ENCODE measurements at regions not wholly inside any gene's neighbourhood (a gene's known extent, or its start where the extent isn't known, plus 50 kb on each side); places are given as distances from the start of the nearest gene placed in this dataset.

GRCh38 chr10:53479365-53479764 lies 706.8 kb upstream of the MBL2 start:
- no peaks in the 10 kb centered on the region for H3K36me3 ChIP-seq (ENCODE audit: insufficient read depth)
- no peaks in the 10 kb centered on the region for H4K20me1 ChIP-seq (ENCODE audit: insufficient read depth)
- H3K27me3 ChIP-seq (ENCODE audit: insufficient read depth, low read depth): no peaks in the 10 kb centered on the region
- H3K4me2 ChIP-seq: no peak overlapping the region
- no peak overlapping the region for H3K4me3 ChIP-seq (IDR thresholded peaks at IDR 0.05; ENCODE audit: insufficient read depth, low read depth, low read length)
- H3K4me1 ChIP-seq (ENCODE audit: low read depth, poor library complexity, severe bottlenecking): no peaks in the 10 kb centered on the region
- no peak overlapping the region for H3K9ac ChIP-seq
- no peak overlapping the region for H2AFZ ChIP-seq (ENCODE audit: low read depth)
- TF ChIP-seq, protein P1, sequence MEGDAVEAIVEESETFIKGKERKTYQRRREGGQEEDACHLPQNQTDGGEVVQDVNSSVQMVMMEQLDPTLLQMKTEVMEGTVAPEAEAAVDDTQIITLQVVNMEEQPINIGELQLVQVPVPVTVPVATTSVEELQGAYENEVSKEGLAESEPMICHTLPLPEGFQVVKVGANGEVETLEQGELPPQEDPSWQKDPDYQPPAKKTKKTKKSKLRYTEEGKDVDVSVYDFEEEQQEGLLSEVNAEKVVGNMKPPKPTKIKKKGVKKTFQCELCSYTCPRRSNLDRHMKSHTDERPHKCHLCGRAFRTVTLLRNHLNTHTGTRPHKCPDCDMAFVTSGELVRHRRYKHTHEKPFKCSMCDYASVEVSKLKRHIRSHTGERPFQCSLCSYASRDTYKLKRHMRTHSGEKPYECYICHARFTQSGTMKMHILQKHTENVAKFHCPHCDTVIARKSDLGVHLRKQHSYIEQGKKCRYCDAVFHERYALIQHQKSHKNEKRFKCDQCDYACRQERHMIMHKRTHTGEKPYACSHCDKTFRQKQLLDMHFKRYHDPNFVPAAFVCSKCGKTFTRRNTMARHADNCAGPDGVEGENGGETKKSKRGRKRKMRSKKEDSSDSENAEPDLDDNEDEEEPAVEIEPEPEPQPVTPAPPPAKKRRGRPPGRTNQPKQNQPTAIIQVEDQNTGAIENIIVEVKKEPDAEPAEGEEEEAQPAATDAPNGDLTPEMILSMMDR (conservative IDR thresholded peaks at IDR 0.05; ENCODE audit: low read depth, low read length): no peak
- no peaks in the 10 kb centered on the region for H3K79me2 ChIP-seq (ENCODE audit: insufficient read depth, low read depth)
- no peak overlapping the region for H3K27ac ChIP-seq

GRCh38 chr10:53477313-53477675 lies 704.7 kb upstream of the MBL2 start:
- Histone ChIP-seq H3K79me2 (ENCODE audit: insufficient read depth, low read depth) (no peaks in the 10 kb centered on the region), H3K9ac (no peak overlapping the region), H3K4me3 (IDR thresholded peaks at IDR 0.05; ENCODE audit: insufficient read depth, low read depth, low read length) (no peak overlapping the region), H4K20me1 (ENCODE audit: insufficient read depth) (no peaks in the 10 kb centered on the region), H3K4me1 (ENCODE audit: low read depth, poor library complexity, severe bottlenecking) (no peaks in the 10 kb centered on the region), H3K36me3 (ENCODE audit: insufficient read depth) (no peaks in the 10 kb centered on the region), H3K27ac (no peak overlapping the region), H2AFZ (ENCODE audit: low read depth) (no peak overlapping the region), H3K27me3 (ENCODE audit: insufficient read depth, low read depth) (no peaks in the 10 kb centered on the region), H3K4me2 (no peak overlapping the region)
- TF ChIP-seq, protein P1 (conservative IDR thresholded peaks at IDR 0.05; ENCODE audit: low read depth, low read length): no peak

DNA sequence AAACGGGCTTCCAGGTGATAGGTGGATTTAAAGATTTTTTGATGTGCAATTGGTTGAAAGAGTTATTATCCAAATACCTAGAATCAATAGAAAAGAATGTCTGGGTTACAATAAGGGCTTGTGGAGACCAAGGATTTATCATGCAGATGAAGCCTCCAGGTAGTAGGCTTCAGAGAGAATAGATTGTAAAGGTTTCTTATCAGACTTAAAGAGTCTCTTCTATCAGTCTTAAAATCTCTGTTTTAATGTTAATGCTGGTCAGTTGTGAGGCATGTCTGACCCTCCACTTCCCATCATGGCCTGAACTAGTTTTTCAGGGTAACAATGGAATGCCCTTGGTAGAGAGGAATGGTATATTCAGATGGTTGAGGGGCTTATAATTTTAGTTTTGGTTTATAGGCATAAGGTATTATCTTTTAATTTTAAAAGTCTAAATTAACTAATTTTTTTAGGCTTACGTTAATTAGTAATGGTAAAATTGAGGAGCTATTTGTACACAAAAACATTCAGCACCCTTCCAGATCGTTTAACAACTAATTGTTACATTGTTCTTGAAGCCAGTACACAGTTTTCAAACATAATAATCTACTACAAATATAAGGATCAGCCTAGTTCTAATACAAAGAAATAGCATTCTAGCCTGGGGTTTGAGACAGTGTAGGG lies 704.2 kb upstream of the MBL2 start:
- Histone ChIP-seq H3K27me3 (ENCODE audit: insufficient read depth, low read depth) (no peaks in the 10 kb centered on the region), H3K36me3 (ENCODE audit: insufficient read depth) (no peaks in the 10 kb centered on the region), H3K4me1 (ENCODE audit: low read depth, poor library complexity, severe bottlenecking) (no peaks in the 10 kb centered on the region), H3K9ac (no peak overlapping the region), H2AFZ (ENCODE audit: low read depth) (no peak overlapping the region), H4K20me1 (ENCODE audit: insufficient read depth) (no peaks in the 10 kb centered on the region), H3K27ac (no peak overlapping the region), H3K4me2 (no peak overlapping the region), H3K4me3 (IDR thresholded peaks at IDR 0.05; ENCODE audit: insufficient read depth, low read depth, low read length) (no peak overlapping the region), H3K79me2 (ENCODE audit: insufficient read depth, low read depth) (no peaks in the 10 kb centered on the region)
- TF ChIP-seq, protein P1 (conservative IDR thresholded peaks at IDR 0.05; ENCODE audit: low read depth, low read length): no peak

GRCh38 chr10:53469383-53469782 lies 696.8 kb upstream of the MBL2 start:
- H3K27ac ChIP-seq: no peak overlapping the region
- no peak overlapping the region for H3K9ac ChIP-seq
- no peak overlapping the region for H2AFZ ChIP-seq (ENCODE audit: low read depth)
- no peak overlapping the region for H3K4me2 ChIP-seq
- no peaks in the 10 kb centered on the region for H3K4me1 ChIP-seq (ENCODE audit: low read depth, poor library complexity, severe bottlenecking)
- no peaks in the 10 kb centered on the region for H3K36me3 ChIP-seq (ENCODE audit: insufficient read depth)
- no peaks in the 10 kb centered on the region for H3K79me2 ChIP-seq (ENCODE audit: insufficient read depth, low read depth)
- no peaks in the 10 kb centered on the region for H3K27me3 ChIP-seq (ENCODE audit: insufficient read depth, low read depth)
- TF ChIP-seq, protein P1 (conservative IDR thresholded peaks at IDR 0.05; ENCODE audit: low read depth, low read length): no peak
- no peaks in the 10 kb centered on the region for H4K20me1 ChIP-seq (ENCODE audit: insufficient read depth)
- no peak overlapping the region for H3K4me3 ChIP-seq (IDR thresholded peaks at IDR 0.05; ENCODE audit: insufficient read depth, low read depth, low read length)

Data from KMS-11 (cell line).